K562 (cell line): ENCODE measurements at regions not wholly inside any gene's neighbourhood (a gene's known extent, or its start where the extent isn't known, plus 50 kb on each side); places are given as distances from the start of the nearest gene placed in this dataset.

Experiments
- ATAC-seq: fragments of 200-7000 bp; cut with Tn5 transposase; 3 replicates; pipeline ENCODE4 v1.9.1; 2020; ENCODE audit warnings: moderate library complexity
- BruUV-seq: library from RNA; stranded (reverse); fragments of 400-500 nt; replicated peaks from 2 replicates; lab custom pipeline; 2021; lab: Mats Ljungman, UMichigan
- CTCF ChIA-PET: fragments of 300-600 bp; formaldehyde crosslinking; extraction: SDS; loops from one replicate; lab custom pipeline; 2021; ENCODE audit warnings: low intra/inter-chr PET ratio; lab: Yijun Ruan, JAX
- POLR2A ChIA-PET: fragments of 300-600, 350-650 bp; sonication (Branson Sonifier 250); formaldehyde crosslinking; extraction: SDS; loops from one replicate; lab custom pipeline; 2021; ENCODE audit warnings: antibody characterized with exemption, inconsistent platforms; lab: Yijun Ruan, JAX
- DNase-seq, 4 experiments: peaks; one replicate each; pipeline versions ENCODE4 v3.0.0 to v3.0.0-alpha.2; 2011 to 2018; ENCODE audit warnings: low spot score in 3 of 4, mixed read lengths in 3 of 4; ENCODE audit errors: extremely low read depth in 1 of 4
- FAIRE-seq: peaks from 2 replicates; lab custom pipeline; 2011; peaks lifted over from hg19 to GRCh38; lab: Jason Lieb, UNC
- H2AFZ ChIP-seq: 2 replicates; pipeline ENCODE4 v1.6.0; 2011; ENCODE audit warnings: low read depth, low read length, control low read depth, inconsistent platforms
- H3K27ac ChIP-seq: fragments of 200-600 bp; 3 replicates; pipeline ENCODE4 v1.8.0; 2011; ENCODE audit warnings: low read depth, mild to moderate bottlenecking, control low read depth, inconsistent platforms, low read length, moderate library complexity, mixed read lengths; ENCODE audit errors: extremely low read depth
- H3K27me3 ChIP-seq, 2 experiments: fragments of 300-600 bp in 1 of 2; 2 replicates in 1 of 2; 3 replicates in 1 of 2; pipeline versions ENCODE4 v1.6.0 to v1.8.0; 2011; ENCODE audit warnings: inconsistent platforms in 2 of 2, low read length in 2 of 2, mild to moderate bottlenecking in 1 of 2, mixed read lengths in 1 of 2, moderate library complexity in 1 of 2; ENCODE audit not compliant: control insufficient read depth in 2 of 2, insufficient read depth in 2 of 2
- H3K36me3 ChIP-seq: fragments of 300-600 bp; 3 replicates; pipeline ENCODE4 v1.8.0; 2011; ENCODE audit warnings: mild to moderate bottlenecking, low read length, inconsistent platforms; ENCODE audit not compliant: control insufficient read depth, insufficient read depth
- H3K4me1 ChIP-seq, 2 experiments: fragments of 200-600 bp in 1 of 2; replicated peaks in 1 of 2; 2 replicates in 1 of 2; 3 replicates in 1 of 2; pipeline versions ENCODE4 v1.5.1 to v1.8.0; 2011; ENCODE audit warnings: inconsistent platforms in 2 of 2, low read length in 2 of 2, mild to moderate bottlenecking in 1 of 2, mixed read lengths in 1 of 2, moderate library complexity in 1 of 2; ENCODE audit not compliant: control insufficient read depth in 2 of 2, insufficient read depth in 2 of 2
- H3K4me2 ChIP-seq: 2 replicates; pipeline ENCODE4 v1.6.1; 2011; ENCODE audit warnings: low read length, control low read depth, inconsistent platforms, mixed read lengths; ENCODE audit not compliant: insufficient read depth
- H3K4me3 ChIP-seq: fragments of 200-600 bp; sonication (generic), shearing (Covaris generic); 2 replicates; pipeline ENCODE4 v1.5.1; 2016; ENCODE audit warnings: control low read depth, inconsistent platforms
- H3K79me2 ChIP-seq: fragments of 200-600 bp; 3 replicates; pipeline ENCODE4 v1.8.0; 2011; ENCODE audit warnings: low read length, inconsistent platforms; ENCODE audit not compliant: control insufficient read depth, insufficient read depth
- H3K9ac ChIP-seq, 2 experiments: 2 replicates each; pipeline versions ENCODE4 v1.6.0 to v1.6.1; 2011; ENCODE audit warnings: low read depth in 2 of 2, low read length in 2 of 2, control low read depth in 1 of 2, inconsistent platforms in 1 of 2, mild to moderate bottlenecking in 1 of 2, mixed read lengths in 1 of 2; ENCODE audit not compliant: insufficient read depth in 1 of 2
- H3K9me1 ChIP-seq: one replicate; pipeline ENCODE4 v1.6.0; 2011; ENCODE audit warnings: inconsistent platforms, mild to moderate bottlenecking, low read length, moderate library complexity; ENCODE audit not compliant: control insufficient read depth, insufficient read depth
- H3K9me3 ChIP-seq: replicated peaks from 2 replicates; pipeline ENCODE4 v1.5.1; 2011; ENCODE audit warnings: low read depth, low read length, inconsistent platforms; ENCODE audit not compliant: control insufficient read depth, insufficient read depth
- H4K20me1 ChIP-seq: replicated peaks from 2 replicates; pipeline ENCODE4 v1.6.1; 2011; ENCODE audit warnings: low read length, inconsistent platforms, mixed read lengths; ENCODE audit not compliant: control insufficient read depth, insufficient read depth
- CREBBP ChIP-seq: IDR thresholded peaks from one replicate; pipeline ENCODE4 v1.6.1; 2012; ENCODE audit warnings: low read depth, mild to moderate bottlenecking, control low read depth, inconsistent platforms, low read length
- EZH2 ChIP-seq: IDR thresholded peaks from 2 replicates; pipeline ENCODE4 v1.6.1; 2012; ENCODE audit warnings: low read depth, mild to moderate bottlenecking, inconsistent platforms, low read length, borderline replicate concordance
- FOXK1 ChIP-seq: sonication (generic); formaldehyde crosslinking; IDR thresholded peaks from 2 replicates; pipeline ENCODE4 v1.8.0; 2022; ENCODE audit warnings: missing genetic modification reagents, mild to moderate bottlenecking, borderline replicate concordance
- HDGF ChIP-seq: fragments of 450-650 bp; IDR thresholded peaks from 2 replicates; pipeline ENCODE4 v1.6.1; 2016
- HNRNPK ChIP-seq: fragments of 200-400 bp; formaldehyde crosslinking; IDR thresholded peaks from one replicate; pipeline ENCODE4 v1.6.1; 2018; ENCODE audit warnings: mild to moderate bottlenecking, low read depth, low read length; ENCODE audit not compliant: poor library complexity, severe bottlenecking
- MCM7 ChIP-seq, 2 experiments: fragments of 450-650 bp; IDR thresholded peaks; 2 replicates each; pipeline ENCODE4 v1.6.1; 2016 to 2018
- NFIX ChIP-seq: fragments of 250-450 bp; sonication (Bioruptor Pico); IDR thresholded peaks from 2 replicates; pipeline ENCODE4 v1.4.0; 2020; ENCODE audit warnings: low read depth, mild to moderate bottlenecking, moderate library complexity
- OTX1 ChIP-seq: fragments of 450-650 bp; formaldehyde crosslinking; IDR thresholded peaks from 2 replicates; pipeline ENCODE4 v1.4.0; 2022; ENCODE audit warnings: mild to moderate bottlenecking
- RFX7 ChIP-seq: fragments of 250-450 bp; sonication (Bioruptor Pico); IDR thresholded peaks from 2 replicates; pipeline ENCODE4 v1.5.1; 2021; ENCODE audit warnings: mild to moderate bottlenecking
- STAT5B ChIP-seq: fragments of 250-450 bp; sonication (Bioruptor Pico); IDR thresholded peaks from 2 replicates; pipeline ENCODE4 v1.8.0; 2021; ENCODE audit warnings: mild to moderate bottlenecking, inconsistent platforms
- TEAD1 ChIP-seq, 2 experiments: fragments of 450-650 bp in 1 of 2; sonication (generic) in 1 of 2; formaldehyde crosslinking; IDR thresholded peaks; 2 replicates each; pipeline versions ENCODE4 v1.4.0 to v1.8.0; 2020 to 2022; ENCODE audit warnings: mild to moderate bottlenecking in 2 of 2, missing genetic modification reagents in 1 of 2
- U2AF2 ChIP-seq: fragments of 200-400 bp; formaldehyde crosslinking; optimal IDR thresholded peaks from 2 replicates; pipeline ENCODE3; 2017; ENCODE audit warnings: low read depth, mild to moderate bottlenecking, low read length
- ZNF354B ChIP-seq: fragments of 250-450 bp; sonication (Bioruptor Pico); IDR thresholded peaks from 2 replicates; pipeline ENCODE4 v1.4.0; 2020
- WGBS: fragments of 100-300 bp; shearing (Covaris generic); methylation state at CpG from one replicate; pipeline ENCODE4 v1.1.6; 2016; ENCODE audit warnings: low coverage, mixed read lengths; ENCODE audit not compliant: insufficient coverage; ENCODE audit errors: missing lambda C conversion rate; 5-methylcytosine and 5-hydroxymethylcytosine counted together
- in situ Hi-C: fragments of 300-500 bp; cut with MboI; formaldehyde crosslinking; loops from 4 replicates; pipeline ENCODE4 v1.15.0; 2018; ENCODE audit warnings: inconsistent platforms, mixed read lengths
- intact Hi-C: fragments of 100-400 bp; cut with micrococcal nuclease; formaldehyde crosslinking; loops from 2 replicates; pipeline ENCODE4 v1.14.2; 2022
- TF ChIP-seq, protein P1 (sequence below): IDR thresholded peaks from 2 replicates; pipeline ENCODE4 v1.6.1; 2011; ENCODE audit warnings: borderline replicate concordance, low read depth, mild to moderate bottlenecking, moderate library complexity, low read length; ENCODE audit not compliant: insufficient read depth, poor library complexity, severe bottlenecking

DNA sequence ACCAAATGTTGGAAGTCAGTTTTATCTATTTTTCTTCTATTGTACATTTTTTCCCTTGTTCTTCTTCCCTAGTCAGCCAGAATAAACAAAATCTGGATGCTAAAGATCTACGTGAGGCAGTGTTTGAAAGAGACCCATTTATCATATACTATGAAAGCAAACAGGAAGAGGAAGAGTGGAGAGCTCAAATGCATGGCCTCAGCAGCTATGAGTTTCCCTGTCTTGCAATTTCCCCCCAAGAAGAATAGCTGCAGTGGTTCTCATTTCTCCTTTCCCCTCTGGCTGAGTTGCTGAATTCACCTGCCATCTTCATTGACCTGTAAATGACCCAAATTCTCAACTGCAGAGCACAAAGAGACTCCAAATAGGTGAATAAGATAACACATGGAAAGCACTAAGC, 347.1 kb upstream of the NRP1 start:
- H3K4me2 ChIP-seq = no peak overlapping the region
- no peak overlapping the region for H3K4me3 ChIP-seq
- H3K27me3 ChIP-seq = no peaks in the 10 kb centered on the region
- in situ Hi-C loops = no loop called here
- no peaks in the 10 kb centered on the region for H3K36me3 ChIP-seq
- CTCF ChIA-PET = no interaction called here
- H4K20me1 ChIP-seq = no peaks in the 10 kb centered on the region
- BruUV-seq = no TSS peak
- no peak overlapping the region for H3K27ac ChIP-seq
- no peak for ATAC-seq
- no peak for FAIRE-seq
- TF ChIP-seq STAT5B (CRISPR knock-in tag) (no peak), U2AF2 (no peak), OTX1 (CRISPR knock-in tag) (no peak), NFIX (CRISPR knock-in tag) (no peak), HDGF (no peak), CREBBP (no peak), RFX7 (CRISPR knock-in tag) (no peak), FOXK1 (CRISPR knock-in tag) (no peak), HNRNPK (no peak), ZNF354B (CRISPR knock-in tag) (no peak), TEAD1 (CRISPR knock-in tag; IDR thresholded peaks at IDR 0.05) (no peak), MCM7 (IDR thresholded peaks at IDR 0.05) (no peak), EZH2 (no peak)
- TF ChIP-seq, protein P1, sequence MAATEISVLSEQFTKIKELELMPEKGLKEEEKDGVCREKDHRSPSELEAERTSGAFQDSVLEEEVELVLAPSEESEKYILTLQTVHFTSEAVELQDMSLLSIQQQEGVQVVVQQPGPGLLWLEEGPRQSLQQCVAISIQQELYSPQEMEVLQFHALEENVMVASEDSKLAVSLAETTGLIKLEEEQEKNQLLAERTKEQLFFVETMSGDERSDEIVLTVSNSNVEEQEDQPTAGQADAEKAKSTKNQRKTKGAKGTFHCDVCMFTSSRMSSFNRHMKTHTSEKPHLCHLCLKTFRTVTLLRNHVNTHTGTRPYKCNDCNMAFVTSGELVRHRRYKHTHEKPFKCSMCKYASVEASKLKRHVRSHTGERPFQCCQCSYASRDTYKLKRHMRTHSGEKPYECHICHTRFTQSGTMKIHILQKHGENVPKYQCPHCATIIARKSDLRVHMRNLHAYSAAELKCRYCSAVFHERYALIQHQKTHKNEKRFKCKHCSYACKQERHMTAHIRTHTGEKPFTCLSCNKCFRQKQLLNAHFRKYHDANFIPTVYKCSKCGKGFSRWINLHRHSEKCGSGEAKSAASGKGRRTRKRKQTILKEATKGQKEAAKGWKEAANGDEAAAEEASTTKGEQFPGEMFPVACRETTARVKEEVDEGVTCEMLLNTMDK = no peak
- no peak overlapping the region for H3K9ac ChIP-seq
- H2AFZ ChIP-seq = no peak overlapping the region
- no peaks in the 10 kb centered on the region for H3K79me2 ChIP-seq
- no peak for DNase-seq
- 0% methylated on average over 1 of the region's 1 CpG for WGBS
- H3K4me1 ChIP-seq = no peaks in the 10 kb centered on the region
- POLR2A ChIA-PET = no interaction called here
- intact Hi-C loops = no loop called here
- H3K9me3 ChIP-seq = no peaks in the 10 kb centered on the region
- H3K9me1 ChIP-seq = no peaks in the 10 kb centered on the region
